Type B pancreatic cell (in vitro differentiated cells): ENCODE measurements at regions not wholly inside any gene's neighbourhood (a gene's known extent, or its start where the extent isn't known, plus 50 kb on each side); places are given as distances from the start of the nearest gene placed in this dataset.

Experiments used
- DNase-seq: peaks from one replicate; pipeline ENCODE4 v3.0.0; 2021; ENCODE audit warnings: mixed read lengths; ENCODE audit not compliant: unreplicated experiment; ENCODE audit errors: extremely low spot score
- H3K27ac Mint-ChIP-seq: 2 replicates; pipeline ENCODE4 v1.8.0; 2021; ENCODE audit warnings: mild to moderate bottlenecking, mixed read lengths
- H3K27me3 Mint-ChIP-seq: 2 replicates; pipeline ENCODE4 v1.8.0; 2021; ENCODE audit warnings: mixed read lengths
- H3K36me3 Mint-ChIP-seq: 2 replicates; pipeline ENCODE4 v1.8.0; 2021; ENCODE audit warnings: mixed read lengths
- H3K4me1 Mint-ChIP-seq: one replicate; pipeline ENCODE4 v1.8.0; 2021; ENCODE audit warnings: mixed read lengths; ENCODE audit not compliant: unreplicated experiment
- H3K4me3 Mint-ChIP-seq: 2 replicates; pipeline ENCODE4 v1.8.0; 2021; ENCODE audit warnings: mild to moderate bottlenecking, mixed read lengths
- H3K9me3 Mint-ChIP-seq: 2 replicates; pipeline ENCODE4 v1.8.0; 2021; ENCODE audit warnings: mixed read lengths
- CTCF ChIP-seq: fragments of 200-600 bp; sonication (generic); conservative IDR thresholded peaks from 2 replicates; pipeline ENCODE4 v1.5.0; 2021; ENCODE audit warnings: antibody characterized with exemption, mild to moderate bottlenecking

GRCh38 chr17:13405080-13405479 is 196.6 kb downstream of the HS3ST3A1 start:
- TF ChIP-seq CTCF = no peak
- Mint-ChIP-seq H3K36me3 (no peaks in the 10 kb centered on the region), H3K27ac (no peak overlapping the region), H3K4me3 (no peak overlapping the region), H3K4me1 (peaks cover 8% of the 10 kb centered on the region), H3K27me3 (no peaks in the 10 kb centered on the region), H3K9me3 (no peaks in the 10 kb centered on the region)
- no peak for DNase-seq

DNA sequence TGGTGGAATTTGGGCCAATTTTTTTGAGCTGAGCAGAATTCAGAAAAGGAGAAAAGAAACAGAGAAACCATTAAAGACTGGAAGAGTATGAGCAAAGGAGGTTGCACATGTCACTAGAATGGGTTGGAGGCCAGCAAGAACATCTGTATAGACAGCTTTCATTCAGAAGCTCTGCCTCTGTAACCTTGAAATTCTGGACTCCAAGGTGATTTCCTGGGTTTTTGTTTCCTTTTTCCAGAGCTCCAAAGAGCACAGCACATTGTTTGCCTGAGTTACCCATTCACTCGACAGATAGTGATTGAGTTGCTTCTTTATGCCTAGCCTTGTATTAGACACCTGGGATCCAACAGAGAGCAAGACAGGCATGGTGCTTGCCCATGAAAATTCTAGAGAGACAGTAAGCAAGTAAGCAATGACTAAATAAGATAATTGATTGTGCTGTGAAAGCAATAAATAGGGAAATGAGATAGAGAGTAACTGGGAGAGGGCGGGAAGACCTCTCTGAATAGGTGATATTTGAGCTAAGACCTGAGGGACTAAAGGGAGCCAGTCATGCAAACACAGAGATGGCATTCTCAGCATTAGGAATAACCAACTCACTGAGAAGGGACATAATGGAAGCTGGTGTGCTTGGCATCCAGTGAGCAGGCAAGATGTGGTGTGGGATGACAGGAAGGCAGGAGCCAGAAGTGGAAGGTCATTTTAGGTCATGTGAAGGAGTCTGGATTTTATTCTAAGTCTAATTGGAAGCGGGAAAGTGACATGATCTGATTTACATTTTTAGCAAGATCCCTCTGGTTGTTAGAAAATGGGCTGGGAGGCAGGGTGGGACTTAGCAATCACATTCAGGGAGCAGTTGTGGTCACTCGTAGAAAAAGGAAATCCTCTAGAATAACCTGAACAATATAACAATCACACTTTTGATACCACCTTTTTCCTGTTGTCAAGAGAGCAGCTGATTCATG is 197.5 kb downstream of the HS3ST3A1 start:
- no peak for TF ChIP-seq CTCF
- Mint-ChIP-seq H3K4me1 (peaks cover 9% of the 10 kb centered on the region), H3K4me3 (no peak overlapping the region), H3K27ac (no peak overlapping the region), H3K36me3 (no peaks in the 10 kb centered on the region), H3K27me3 (no peaks in the 10 kb centered on the region), H3K9me3 (no peaks in the 10 kb centered on the region)
- no peak for DNase-seq

DNA sequence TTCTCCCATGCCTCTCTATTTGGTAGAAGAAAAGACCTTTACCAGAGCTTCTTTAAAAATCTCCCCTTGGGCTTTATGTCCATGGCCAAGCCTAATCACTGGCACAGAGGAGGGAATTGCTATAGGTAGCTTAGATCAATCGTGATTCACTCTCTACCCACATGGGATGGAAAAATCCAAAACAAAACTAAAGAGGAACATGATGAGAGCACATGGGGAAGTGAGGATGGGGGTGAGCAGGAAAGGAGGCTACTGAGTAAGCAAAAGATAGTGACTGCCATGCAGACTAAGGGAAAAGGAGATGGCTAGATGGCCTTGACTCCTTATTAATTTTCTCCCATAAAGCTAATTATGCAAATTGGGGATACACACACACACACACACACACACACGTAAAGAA is 201.2 kb downstream of the HS3ST3A1 start:
- no peak for TF ChIP-seq CTCF
- Mint-ChIP-seq H3K27me3 (peaks cover 4% of the 10 kb centered on the region), H3K9me3 (no peaks in the 10 kb centered on the region), H3K4me1 (peaks cover 20% of the 10 kb centered on the region), H3K27ac (no peak overlapping the region), H3K36me3 (no peaks in the 10 kb centered on the region), H3K4me3 (no peak overlapping the region)
- DNase-seq = no peak

DNA sequence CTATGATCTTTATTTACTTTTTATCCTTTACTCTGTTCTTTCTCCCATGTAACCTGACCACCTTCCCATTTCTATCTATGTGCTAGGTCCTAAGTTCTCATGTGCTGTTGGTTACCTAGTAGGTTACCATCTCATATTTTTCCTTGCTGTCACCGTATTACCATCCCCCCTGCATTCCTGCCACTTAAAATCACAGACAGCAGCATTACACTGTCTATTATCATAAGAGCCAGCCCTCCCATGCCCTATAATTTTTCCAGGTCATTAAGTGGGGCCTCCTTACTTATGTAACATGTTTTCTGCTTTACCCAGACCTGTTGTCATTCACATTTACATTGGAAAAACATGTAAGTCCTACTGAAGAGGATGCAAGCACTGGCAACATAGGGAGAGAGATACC is 202.9 kb downstream of the HS3ST3A1 start:
- Mint-ChIP-seq H3K9me3 (no peaks in the 10 kb centered on the region), H3K27ac (no peak overlapping the region), H3K4me1 (peaks cover 16% of the 10 kb centered on the region), H3K4me3 (no peak overlapping the region), H3K36me3 (no peaks in the 10 kb centered on the region), H3K27me3 (peaks cover 4% of the 10 kb centered on the region)
- DNase-seq = no peak
- TF ChIP-seq CTCF = no peak

DNA sequence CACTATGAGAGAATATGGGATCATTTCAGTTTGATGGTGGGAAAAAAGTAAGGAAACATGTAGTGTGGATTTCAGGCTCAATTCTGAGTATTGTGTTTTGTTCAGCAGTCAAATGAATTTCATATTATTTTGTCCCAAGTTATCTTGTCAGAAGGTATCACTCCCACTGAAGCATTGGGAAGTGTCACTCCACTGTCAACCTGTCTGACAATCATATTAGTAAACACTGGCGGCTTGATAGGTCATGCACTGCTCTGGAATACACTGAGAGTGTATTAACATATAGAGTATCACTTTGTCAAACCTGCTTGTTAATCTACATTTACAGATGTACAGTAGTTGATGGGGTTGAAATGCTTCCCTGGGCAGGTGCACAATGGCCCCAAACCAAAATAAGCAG is 203.6 kb downstream of the HS3ST3A1 start:
- no peak for DNase-seq
- H3K4me3 Mint-ChIP-seq = no peak overlapping the region
- H3K36me3 Mint-ChIP-seq = no peaks in the 10 kb centered on the region
- H3K27me3 Mint-ChIP-seq = peaks cover 4% of the 10 kb centered on the region
- no peak overlapping the region for H3K27ac Mint-ChIP-seq
- no peak for TF ChIP-seq CTCF
- no peaks in the 10 kb centered on the region for H3K9me3 Mint-ChIP-seq
- H3K4me1 Mint-ChIP-seq = peaks cover 16% of the 10 kb centered on the region
